HepG2 (cell line): ENCODE measurements at regions not wholly inside any gene's neighbourhood (a gene's known extent, or its start where the extent isn't known, plus 50 kb on each side); places are given as distances from the start of the nearest gene placed in this dataset.

Experiments
- AFF4 ChIP-seq: sonication (generic); formaldehyde crosslinking; IDR thresholded peaks from 2 replicates; pipeline ENCODE4 v1.4.0; 2020; ENCODE audit warnings: missing genetic modification reagents
- EEA1 ChIP-seq: sonication (generic); formaldehyde crosslinking; IDR thresholded peaks from 2 replicates; pipeline ENCODE4 v1.5.1; 2020; ENCODE audit warnings: mild to moderate bottlenecking, missing genetic modification reagents, borderline replicate concordance
- ELF1 ChIP-seq: sonication (generic); formaldehyde crosslinking; IDR thresholded peaks from 2 replicates; pipeline ENCODE4 v1.4.0; 2020; ENCODE audit warnings: missing genetic modification reagents
- GATA4 ChIP-seq: sonication (generic); IDR thresholded peaks from 2 replicates; pipeline ENCODE4 v1.6.1; 2016; ENCODE audit warnings: antibody characterized with exemption, low read depth, borderline replicate concordance
- HNF1B ChIP-seq: sonication (generic); formaldehyde crosslinking; IDR thresholded peaks from 2 replicates; pipeline ENCODE4 v1.5.1; 2020; ENCODE audit warnings: mild to moderate bottlenecking, moderate library complexity, missing genetic modification reagents
- HNF4G ChIP-seq, 2 experiments: sonication (generic) in 1 of 2; formaldehyde crosslinking in 1 of 2; IDR thresholded peaks; 2 replicates each; pipeline versions ENCODE4 v1.4.0 to v1.6.1; 2011 to 2020; ENCODE audit warnings: borderline replicate concordance in 2 of 2, low read depth in 2 of 2, mild to moderate bottlenecking in 2 of 2, low read length in 1 of 2, missing genetic modification reagents in 1 of 2, moderate library complexity in 1 of 2
- HNRNPUL1 ChIP-seq: fragments of 200-400 bp; formaldehyde crosslinking; IDR thresholded peaks from 2 replicates; pipeline ENCODE4 v1.6.1; 2017; ENCODE audit warnings: low read depth, mild to moderate bottlenecking, low read length, moderate library complexity
- KIAA2018 ChIP-seq: sonication (generic); formaldehyde crosslinking; IDR thresholded peaks from 2 replicates; pipeline ENCODE4 v1.5.0; 2020; ENCODE audit warnings: mild to moderate bottlenecking, missing genetic modification reagents, borderline replicate concordance
- NFE2 ChIP-seq: sonication (generic); formaldehyde crosslinking; IDR thresholded peaks from 2 replicates; pipeline ENCODE4 v1.4.0; 2020; ENCODE audit warnings: missing genetic modification reagents
- PAWR ChIP-seq: sonication (generic); formaldehyde crosslinking; IDR thresholded peaks from 2 replicates; pipeline ENCODE4 v1.4.0; 2020; ENCODE audit warnings: missing genetic modification reagents, mild to moderate bottlenecking, borderline replicate concordance
- PBX3 ChIP-seq: sonication (generic); formaldehyde crosslinking; IDR thresholded peaks from 2 replicates; pipeline ENCODE4 v1.8.1; 2023; ENCODE audit warnings: missing genetic modification reagents, inconsistent platforms, borderline replicate concordance
- RBM22 ChIP-seq: fragments of 200-400 bp; formaldehyde crosslinking; optimal IDR thresholded peaks from 2 replicates; pipeline ENCODE3; 2017; ENCODE audit warnings: mild to moderate bottlenecking, low read length, moderate library complexity
- ZNF124 ChIP-seq: sonication (generic); formaldehyde crosslinking; IDR thresholded peaks from 2 replicates; pipeline ENCODE4 v1.4.0; 2020; ENCODE audit warnings: missing genetic modification reagents
- ZNF292 ChIP-seq: sonication (generic); formaldehyde crosslinking; IDR thresholded peaks from 2 replicates; pipeline ENCODE4 v1.8.1; 2022; ENCODE audit warnings: mild to moderate bottlenecking, low read depth, missing genetic modification reagents, borderline replicate concordance
- ZNF569 ChIP-seq: sonication (generic); formaldehyde crosslinking; IDR thresholded peaks from 2 replicates; pipeline ENCODE4 v1.5.0; 2020; ENCODE audit warnings: mild to moderate bottlenecking, missing genetic modification reagents, moderate library complexity, borderline replicate concordance

- TF ChIP-seq PBX3 (CRISPR knock-in tag): no peak
- no peak for TF ChIP-seq RBM22
- TF ChIP-seq HNF4G (IDR thresholded peaks at IDR 0.05; ENCODE audit: borderline replicate concordance, low read depth, low read length): no peak
- 0 out of 2 replicates have a peak, but pooled peaks have one; percentile 56 for TF ChIP-seq HNF4G (CRISPR knock-in tag; IDR thresholded peaks at IDR 0.05; ENCODE audit: borderline replicate concordance, low read depth)
- TF ChIP-seq PAWR (CRISPR knock-in tag): no peak
- no peak for TF ChIP-seq AFF4 (CRISPR knock-in tag)
- no peak for TF ChIP-seq KIAA2018 (CRISPR knock-in tag)
- no peak for TF ChIP-seq HNRNPUL1
- TF ChIP-seq HNF1B: peak; percentile 89
- TF ChIP-seq GATA4: no peak
- no peak for TF ChIP-seq EEA1 (CRISPR knock-in tag)
- TF ChIP-seq ZNF569: no peak
- no peak for TF ChIP-seq NFE2 (CRISPR knock-in tag)
- no peak for TF ChIP-seq ZNF292
- no peak for TF ChIP-seq ZNF124 (CRISPR knock-in tag)
- TF ChIP-seq ELF1 (CRISPR knock-in tag): no peak
Observed at GRCh38 chr6:3546121-3546520, 89.3 kb upstream of the SLC22A23 start (continued).
